IMR-90 (cell line): ENCODE measurements at regions not wholly inside any gene's neighbourhood (a gene's known extent, or its start where the extent isn't known, plus 50 kb on each side); places are given as distances from the start of the nearest gene placed in this dataset.

Experiments
- CTCF ChIP-seq: conservative IDR thresholded peaks from 2 replicates; pipeline ENCODE4 v1.5.1; 2012; ENCODE audit warnings: mild to moderate bottlenecking, low read depth, low read length, improper control_type of control experiment
- MAFK ChIP-seq: IDR thresholded peaks from 2 replicates; pipeline ENCODE4 v1.6.1; 2012; ENCODE audit warnings: low read depth, low read length, improper control_type of control experiment
- POLR2A ChIP-seq: IDR thresholded peaks from 2 replicates; pipeline ENCODE4 v1.6.1; 2012; ENCODE audit warnings: mild to moderate bottlenecking, low read depth, low read length
- RAD21 ChIP-seq: IDR thresholded peaks from 2 replicates; pipeline ENCODE4 v1.6.1; 2012; ENCODE audit warnings: low read length, improper control_type of control experiment
- SMC3 ChIP-seq: fragments of 150-350 bp; IDR thresholded peaks from 2 replicates; pipeline ENCODE4 v1.6.1; 2016; ENCODE audit warnings: low read depth, mild to moderate bottlenecking, antibody characterized with exemption, low read length, moderate library complexity

DNA sequence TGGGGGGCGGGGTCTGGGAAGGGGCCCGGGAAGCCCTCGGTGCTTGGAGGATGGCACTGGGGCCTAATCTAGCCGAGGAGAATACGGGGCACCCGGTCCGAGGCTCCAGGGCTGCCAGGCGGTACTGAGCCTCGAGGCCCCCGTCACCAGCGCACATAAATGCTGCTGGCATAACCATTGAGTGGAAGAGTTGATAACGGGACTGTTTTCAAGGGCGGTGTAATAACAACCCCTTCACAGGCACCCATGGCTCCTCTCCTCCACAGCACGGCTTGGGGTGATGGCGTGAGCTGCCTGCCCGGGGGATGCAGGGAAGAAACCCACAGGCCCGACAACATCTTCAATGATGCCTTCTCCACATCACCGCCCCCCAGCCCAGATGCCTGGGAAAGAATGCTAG, 130.7 kb downstream of the FAM53A start:
- no peak for TF ChIP-seq POLR2A
- TF ChIP-seq MAFK, result no peak
- TF ChIP-seq CTCF, result no peak
- TF ChIP-seq RAD21, result no peak
- TF ChIP-seq SMC3, result no peak
